K562 (cell line): ENCODE measurements at regions not wholly inside any gene's neighbourhood (a gene's known extent, or its start where the extent isn't known, plus 50 kb on each side); places are given as distances from the start of the nearest gene placed in this dataset.

ENCODE experiments used
- ATAC-seq: fragments of 200-7000 bp; cut with Tn5 transposase; 3 replicates; pipeline ENCODE4 v1.9.1; 2020; ENCODE audit warnings: moderate library complexity
- BruUV-seq: library from RNA; stranded (reverse); fragments of 400-500 nt; replicated peaks from 2 replicates; lab custom pipeline; 2021; lab: Mats Ljungman, UMichigan
- CTCF ChIA-PET: fragments of 300-600 bp; formaldehyde crosslinking; extraction: SDS; loops from one replicate; lab custom pipeline; 2021; ENCODE audit warnings: low intra/inter-chr PET ratio; lab: Yijun Ruan, JAX
- POLR2A ChIA-PET: fragments of 300-600, 350-650 bp; sonication (Branson Sonifier 250); formaldehyde crosslinking; extraction: SDS; loops from one replicate; lab custom pipeline; 2021; ENCODE audit warnings: antibody characterized with exemption, inconsistent platforms; lab: Yijun Ruan, JAX
- DNase-seq, 4 experiments: peaks; one replicate each; pipeline versions ENCODE4 v3.0.0 to v3.0.0-alpha.2; 2011 to 2018; ENCODE audit warnings: low spot score in 3 of 4, mixed read lengths in 3 of 4; ENCODE audit errors: extremely low read depth in 1 of 4
- FAIRE-seq: peaks from 2 replicates; lab custom pipeline; 2011; peaks lifted over from hg19 to GRCh38; lab: Jason Lieb, UNC
- H2AFZ ChIP-seq: 2 replicates; pipeline ENCODE4 v1.6.0; 2011; ENCODE audit warnings: low read depth, low read length, control low read depth, inconsistent platforms
- H3K27ac ChIP-seq: fragments of 200-600 bp; 3 replicates; pipeline ENCODE4 v1.8.0; 2011; ENCODE audit warnings: low read depth, mild to moderate bottlenecking, control low read depth, inconsistent platforms, low read length, moderate library complexity, mixed read lengths; ENCODE audit errors: extremely low read depth
- H3K27me3 ChIP-seq, 2 experiments: fragments of 300-600 bp in 1 of 2; 2 replicates in 1 of 2; 3 replicates in 1 of 2; pipeline versions ENCODE4 v1.6.0 to v1.8.0; 2011; ENCODE audit warnings: inconsistent platforms in 2 of 2, low read length in 2 of 2, mild to moderate bottlenecking in 1 of 2, mixed read lengths in 1 of 2, moderate library complexity in 1 of 2; ENCODE audit not compliant: control insufficient read depth in 2 of 2, insufficient read depth in 2 of 2
- H3K36me3 ChIP-seq: fragments of 300-600 bp; 3 replicates; pipeline ENCODE4 v1.8.0; 2011; ENCODE audit warnings: mild to moderate bottlenecking, low read length, inconsistent platforms; ENCODE audit not compliant: control insufficient read depth, insufficient read depth
- H3K4me1 ChIP-seq, 2 experiments: fragments of 200-600 bp in 1 of 2; replicated peaks in 1 of 2; 2 replicates in 1 of 2; 3 replicates in 1 of 2; pipeline versions ENCODE4 v1.5.1 to v1.8.0; 2011; ENCODE audit warnings: inconsistent platforms in 2 of 2, low read length in 2 of 2, mild to moderate bottlenecking in 1 of 2, mixed read lengths in 1 of 2, moderate library complexity in 1 of 2; ENCODE audit not compliant: control insufficient read depth in 2 of 2, insufficient read depth in 2 of 2
- H3K4me2 ChIP-seq: 2 replicates; pipeline ENCODE4 v1.6.1; 2011; ENCODE audit warnings: low read length, control low read depth, inconsistent platforms, mixed read lengths; ENCODE audit not compliant: insufficient read depth
- H3K4me3 ChIP-seq: fragments of 200-600 bp; sonication (generic), shearing (Covaris generic); 2 replicates; pipeline ENCODE4 v1.5.1; 2016; ENCODE audit warnings: control low read depth, inconsistent platforms
- H3K79me2 ChIP-seq: fragments of 200-600 bp; 3 replicates; pipeline ENCODE4 v1.8.0; 2011; ENCODE audit warnings: low read length, inconsistent platforms; ENCODE audit not compliant: control insufficient read depth, insufficient read depth
- H3K9ac ChIP-seq, 2 experiments: 2 replicates each; pipeline versions ENCODE4 v1.6.0 to v1.6.1; 2011; ENCODE audit warnings: low read depth in 2 of 2, low read length in 2 of 2, control low read depth in 1 of 2, inconsistent platforms in 1 of 2, mild to moderate bottlenecking in 1 of 2, mixed read lengths in 1 of 2; ENCODE audit not compliant: insufficient read depth in 1 of 2
- H3K9me1 ChIP-seq: one replicate; pipeline ENCODE4 v1.6.0; 2011; ENCODE audit warnings: inconsistent platforms, mild to moderate bottlenecking, low read length, moderate library complexity; ENCODE audit not compliant: control insufficient read depth, insufficient read depth
- H3K9me3 ChIP-seq: replicated peaks from 2 replicates; pipeline ENCODE4 v1.5.1; 2011; ENCODE audit warnings: low read depth, low read length, inconsistent platforms; ENCODE audit not compliant: control insufficient read depth, insufficient read depth
- H4K20me1 ChIP-seq: replicated peaks from 2 replicates; pipeline ENCODE4 v1.6.1; 2011; ENCODE audit warnings: low read length, inconsistent platforms, mixed read lengths; ENCODE audit not compliant: control insufficient read depth, insufficient read depth
- HDAC2 ChIP-seq: fragments of 450-650 bp; IDR thresholded peaks from 2 replicates; pipeline ENCODE4 v1.6.1; 2016; ENCODE audit warnings: mild to moderate bottlenecking
- MAFK ChIP-seq: IDR thresholded peaks from 2 replicates; pipeline ENCODE4 v1.6.1; 2011; ENCODE audit warnings: low read length, improper control_type of control experiment
- NCOA2 ChIP-seq, 2 experiments: fragments of 450-650 bp; IDR thresholded peaks; 2 replicates each; pipeline ENCODE4 v1.6.1; 2018; ENCODE audit warnings: mild to moderate bottlenecking in 2 of 2, moderate library complexity in 1 of 2; ENCODE audit not compliant: partially characterized antibody in 2 of 2
- NFXL1 ChIP-seq: fragments of 450-650 bp; formaldehyde crosslinking; IDR thresholded peaks from 2 replicates; pipeline ENCODE4 v1.4.0; 2021; ENCODE audit warnings: mild to moderate bottlenecking
- TAF1 ChIP-seq: IDR thresholded peaks from 2 replicates; pipeline ENCODE4 v1.6.1; 2011; ENCODE audit warnings: mild to moderate bottlenecking, low read length, moderate library complexity; ENCODE audit not compliant: insufficient read depth, control insufficient read depth, severe bottlenecking; ENCODE audit errors: extremely low read depth
- TAF7 ChIP-seq: fragments of 450-650 bp; IDR thresholded peaks from 2 replicates; pipeline ENCODE4 v1.6.1; 2016; ENCODE audit warnings: missing genetic modification characterization, missing compliant biosample characterization
- ZNF232 ChIP-seq: sonication (generic); formaldehyde crosslinking; IDR thresholded peaks from 2 replicates; pipeline ENCODE4 v1.8.0; 2022; ENCODE audit warnings: mild to moderate bottlenecking, missing genetic modification reagents
- ZNF79 ChIP-seq: fragments of 250-450 bp; sonication (Bioruptor Pico); IDR thresholded peaks from 2 replicates; pipeline ENCODE4 v1.4.0; 2020; ENCODE audit warnings: low read depth, mild to moderate bottlenecking, moderate library complexity
- WGBS: fragments of 100-300 bp; shearing (Covaris generic); methylation state at CpG from one replicate; pipeline ENCODE4 v1.1.6; 2016; ENCODE audit warnings: low coverage, mixed read lengths; ENCODE audit not compliant: insufficient coverage; ENCODE audit errors: missing lambda C conversion rate; 5-methylcytosine and 5-hydroxymethylcytosine counted together
- in situ Hi-C: fragments of 300-500 bp; cut with MboI; formaldehyde crosslinking; loops from 4 replicates; pipeline ENCODE4 v1.15.0; 2018; ENCODE audit warnings: inconsistent platforms, mixed read lengths
- intact Hi-C: fragments of 100-400 bp; cut with micrococcal nuclease; formaldehyde crosslinking; loops from 2 replicates; pipeline ENCODE4 v1.14.2; 2022
- TF ChIP-seq, protein P1 (sequence below), 2 experiments: fragments of 200-800 bp in 1 of 2; sonication (Bioruptor generic) in 1 of 2; sonication (generic) in 1 of 2; formaldehyde crosslinking in 1 of 2; IDR thresholded peaks in 1 of 2; conservative IDR thresholded peaks in 1 of 2; 2 replicates each; pipeline versions ENCODE4 v1.5.0 to v1.6.1; 2016 to 2020; ENCODE audit warnings: missing compliant biosample characterization in 1 of 2, missing genetic modification characterization in 1 of 2, missing genetic modification reagents in 1 of 2
- TF ChIP-seq, protein P2 (sequence below): fragments of 200-600 bp; sonication (generic); IDR thresholded peaks from one replicate; pipeline ENCODE4 v1.6.1; 2012; ENCODE audit warnings: mild to moderate bottlenecking, low read depth, low read length, inconsistent platforms

DNA sequence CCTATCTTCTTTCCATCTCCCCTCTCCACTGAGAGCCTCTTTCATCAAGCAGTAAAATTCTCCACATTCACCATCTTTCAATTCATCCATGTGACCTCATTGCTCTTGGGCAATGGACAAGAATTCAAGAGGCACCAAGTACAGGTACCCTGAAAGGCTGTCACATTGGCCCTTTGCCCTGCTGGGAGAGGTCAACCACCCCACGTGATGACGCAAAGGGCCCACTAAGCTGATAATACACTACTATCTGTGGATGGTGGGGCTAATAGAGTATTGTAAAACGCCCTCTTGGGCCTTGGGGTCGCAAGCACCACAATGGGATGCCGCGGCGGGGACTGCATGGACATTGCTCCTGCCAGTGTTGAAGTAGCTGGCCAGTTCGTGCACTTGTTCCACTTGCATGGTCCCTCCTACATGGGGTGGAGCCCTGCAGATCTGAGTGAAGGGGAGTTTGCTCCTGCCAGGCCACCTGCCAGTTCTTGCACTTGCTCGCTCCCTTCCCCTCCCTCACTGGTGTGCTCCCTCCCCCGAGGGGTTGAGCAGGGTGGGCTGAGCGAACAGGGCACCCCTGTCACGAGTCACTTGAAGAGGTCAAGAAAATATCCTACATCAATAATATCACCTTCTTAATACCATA lies 1578.8 kb upstream of the RAG2 start:
- DNase-seq (no peak), ATAC-seq (no peak), FAIRE-seq (no peak)
- Histone ChIP-seq H3K4me2 (no peak overlapping the region), H3K9me3 (no peaks in the 10 kb centered on the region), H3K9me1 (no peaks in the 10 kb centered on the region), H3K27me3 (no peaks in the 10 kb centered on the region), H3K9ac (no peak overlapping the region), H3K79me2 (no peaks in the 10 kb centered on the region), H3K4me1 (no peaks in the 10 kb centered on the region; a peak in 1 of 5 replicates), H4K20me1 (no peaks in the 10 kb centered on the region), H3K27ac (no peak overlapping the region), H3K4me3 (no peak overlapping the region), H2AFZ (no peak overlapping the region), H3K36me3 (no peaks in the 10 kb centered on the region)
- BruUV-seq, result no TSS peak
- POLR2A ChIA-PET, result no interaction called here
- CTCF ChIA-PET, result no interaction called here
- intact Hi-C loops, result no loop called here
- WGBS, result 7% methylated on average over 9 of the region's 12 CpGs
- in situ Hi-C loops, result no loop called here
- TF ChIP-seq, protein P1, sequence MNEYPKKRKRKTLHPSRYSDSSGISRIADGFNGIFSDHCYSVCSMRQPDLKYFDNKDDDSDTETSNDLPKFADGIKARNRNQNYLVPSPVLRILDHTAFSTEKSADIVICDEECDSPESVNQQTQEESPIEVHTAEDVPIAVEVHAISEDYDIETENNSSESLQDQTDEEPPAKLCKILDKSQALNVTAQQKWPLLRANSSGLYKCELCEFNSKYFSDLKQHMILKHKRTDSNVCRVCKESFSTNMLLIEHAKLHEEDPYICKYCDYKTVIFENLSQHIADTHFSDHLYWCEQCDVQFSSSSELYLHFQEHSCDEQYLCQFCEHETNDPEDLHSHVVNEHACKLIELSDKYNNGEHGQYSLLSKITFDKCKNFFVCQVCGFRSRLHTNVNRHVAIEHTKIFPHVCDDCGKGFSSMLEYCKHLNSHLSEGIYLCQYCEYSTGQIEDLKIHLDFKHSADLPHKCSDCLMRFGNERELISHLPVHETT (CRISPR knock-in tag; conservative IDR thresholded peaks at IDR 0.05 in 1 of 2, IDR thresholded peaks at IDR 0.05 in 1 of 2), result no peak
- TF ChIP-seq NFXL1 (CRISPR knock-in tag) (no peak), NCOA2 (IDR thresholded peaks at IDR 0.05; ENCODE audit: partially characterized antibody in 2 of 2) (no peak), MAFK (no peak), TAF1 (no peak), ZNF232 (CRISPR knock-in tag) (no peak), ZNF79 (CRISPR knock-in tag) (no peak), HDAC2 (no peak), TAF7 (tag) (no peak)
- TF ChIP-seq, protein P2, sequence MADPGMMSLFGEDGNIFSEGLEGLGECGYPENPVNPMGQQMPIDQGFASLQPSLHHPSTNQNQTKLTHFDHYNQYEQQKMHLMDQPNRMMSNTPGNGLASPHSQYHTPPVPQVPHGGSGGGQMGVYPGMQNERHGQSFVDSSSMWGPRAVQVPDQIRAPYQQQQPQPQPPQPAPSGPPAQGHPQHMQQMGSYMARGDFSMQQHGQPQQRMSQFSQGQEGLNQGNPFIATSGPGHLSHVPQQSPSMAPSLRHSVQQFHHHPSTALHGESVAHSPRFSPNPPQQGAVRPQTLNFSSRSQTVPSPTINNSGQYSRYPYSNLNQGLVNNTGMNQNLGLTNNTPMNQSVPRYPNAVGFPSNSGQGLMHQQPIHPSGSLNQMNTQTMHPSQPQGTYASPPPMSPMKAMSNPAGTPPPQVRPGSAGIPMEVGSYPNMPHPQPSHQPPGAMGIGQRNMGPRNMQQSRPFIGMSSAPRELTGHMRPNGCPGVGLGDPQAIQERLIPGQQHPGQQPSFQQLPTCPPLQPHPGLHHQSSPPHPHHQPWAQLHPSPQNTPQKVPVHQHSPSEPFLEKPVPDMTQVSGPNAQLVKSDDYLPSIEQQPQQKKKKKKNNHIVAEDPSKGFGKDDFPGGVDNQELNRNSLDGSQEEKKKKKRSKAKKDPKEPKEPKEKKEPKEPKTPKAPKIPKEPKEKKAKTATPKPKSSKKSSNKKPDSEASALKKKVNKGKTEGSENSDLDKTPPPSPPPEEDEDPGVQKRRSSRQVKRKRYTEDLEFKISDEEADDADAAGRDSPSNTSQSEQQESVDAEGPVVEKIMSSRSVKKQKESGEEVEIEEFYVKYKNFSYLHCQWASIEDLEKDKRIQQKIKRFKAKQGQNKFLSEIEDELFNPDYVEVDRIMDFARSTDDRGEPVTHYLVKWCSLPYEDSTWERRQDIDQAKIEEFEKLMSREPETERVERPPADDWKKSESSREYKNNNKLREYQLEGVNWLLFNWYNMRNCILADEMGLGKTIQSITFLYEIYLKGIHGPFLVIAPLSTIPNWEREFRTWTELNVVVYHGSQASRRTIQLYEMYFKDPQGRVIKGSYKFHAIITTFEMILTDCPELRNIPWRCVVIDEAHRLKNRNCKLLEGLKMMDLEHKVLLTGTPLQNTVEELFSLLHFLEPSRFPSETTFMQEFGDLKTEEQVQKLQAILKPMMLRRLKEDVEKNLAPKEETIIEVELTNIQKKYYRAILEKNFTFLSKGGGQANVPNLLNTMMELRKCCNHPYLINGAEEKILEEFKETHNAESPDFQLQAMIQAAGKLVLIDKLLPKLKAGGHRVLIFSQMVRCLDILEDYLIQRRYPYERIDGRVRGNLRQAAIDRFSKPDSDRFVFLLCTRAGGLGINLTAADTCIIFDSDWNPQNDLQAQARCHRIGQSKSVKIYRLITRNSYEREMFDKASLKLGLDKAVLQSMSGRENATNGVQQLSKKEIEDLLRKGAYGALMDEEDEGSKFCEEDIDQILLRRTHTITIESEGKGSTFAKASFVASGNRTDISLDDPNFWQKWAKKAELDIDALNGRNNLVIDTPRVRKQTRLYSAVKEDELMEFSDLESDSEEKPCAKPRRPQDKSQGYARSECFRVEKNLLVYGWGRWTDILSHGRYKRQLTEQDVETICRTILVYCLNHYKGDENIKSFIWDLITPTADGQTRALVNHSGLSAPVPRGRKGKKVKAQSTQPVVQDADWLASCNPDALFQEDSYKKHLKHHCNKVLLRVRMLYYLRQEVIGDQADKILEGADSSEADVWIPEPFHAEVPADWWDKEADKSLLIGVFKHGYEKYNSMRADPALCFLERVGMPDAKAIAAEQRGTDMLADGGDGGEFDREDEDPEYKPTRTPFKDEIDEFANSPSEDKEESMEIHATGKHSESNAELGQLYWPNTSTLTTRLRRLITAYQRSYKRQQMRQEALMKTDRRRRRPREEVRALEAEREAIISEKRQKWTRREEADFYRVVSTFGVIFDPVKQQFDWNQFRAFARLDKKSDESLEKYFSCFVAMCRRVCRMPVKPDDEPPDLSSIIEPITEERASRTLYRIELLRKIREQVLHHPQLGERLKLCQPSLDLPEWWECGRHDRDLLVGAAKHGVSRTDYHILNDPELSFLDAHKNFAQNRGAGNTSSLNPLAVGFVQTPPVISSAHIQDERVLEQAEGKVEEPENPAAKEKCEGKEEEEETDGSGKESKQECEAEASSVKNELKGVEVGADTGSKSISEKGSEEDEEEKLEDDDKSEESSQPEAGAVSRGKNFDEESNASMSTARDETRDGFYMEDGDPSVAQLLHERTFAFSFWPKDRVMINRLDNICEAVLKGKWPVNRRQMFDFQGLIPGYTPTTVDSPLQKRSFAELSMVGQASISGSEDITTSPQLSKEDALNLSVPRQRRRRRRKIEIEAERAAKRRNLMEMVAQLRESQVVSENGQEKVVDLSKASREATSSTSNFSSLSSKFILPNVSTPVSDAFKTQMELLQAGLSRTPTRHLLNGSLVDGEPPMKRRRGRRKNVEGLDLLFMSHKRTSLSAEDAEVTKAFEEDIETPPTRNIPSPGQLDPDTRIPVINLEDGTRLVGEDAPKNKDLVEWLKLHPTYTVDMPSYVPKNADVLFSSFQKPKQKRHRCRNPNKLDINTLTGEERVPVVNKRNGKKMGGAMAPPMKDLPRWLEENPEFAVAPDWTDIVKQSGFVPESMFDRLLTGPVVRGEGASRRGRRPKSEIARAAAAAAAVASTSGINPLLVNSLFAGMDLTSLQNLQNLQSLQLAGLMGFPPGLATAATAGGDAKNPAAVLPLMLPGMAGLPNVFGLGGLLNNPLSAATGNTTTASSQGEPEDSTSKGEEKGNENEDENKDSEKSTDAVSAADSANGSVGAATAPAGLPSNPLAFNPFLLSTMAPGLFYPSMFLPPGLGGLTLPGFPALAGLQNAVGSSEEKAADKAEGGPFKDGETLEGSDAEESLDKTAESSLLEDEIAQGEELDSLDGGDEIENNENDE, result no peak
